ENCODE measurements at regions not wholly inside any gene's neighbourhood (a gene's known extent, or its start where the extent isn't known, plus 50 kb on each side); places are given as distances from the start of the nearest gene placed in this dataset.

DNA sequence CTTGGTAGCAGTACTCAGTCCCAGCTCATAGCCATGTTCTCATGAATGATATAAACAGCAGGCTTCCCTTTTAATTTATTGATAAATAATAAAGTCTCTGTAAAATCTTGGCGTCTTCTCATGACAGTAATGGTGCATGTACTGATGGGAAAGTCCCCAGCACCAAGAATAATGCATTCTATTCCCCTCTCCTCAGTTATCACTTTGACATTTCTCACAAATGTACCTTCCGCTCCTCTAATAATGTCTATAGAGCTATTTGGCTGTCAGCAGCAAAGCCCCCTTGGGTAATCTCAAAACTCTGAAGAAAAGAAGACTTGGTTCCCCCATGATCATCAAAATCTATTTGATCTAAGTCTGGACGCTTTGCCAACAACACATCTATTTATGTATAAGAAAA is 185.0 kb upstream of the SPTLC3 start:
- TF ChIP-seq, protein P1, sequence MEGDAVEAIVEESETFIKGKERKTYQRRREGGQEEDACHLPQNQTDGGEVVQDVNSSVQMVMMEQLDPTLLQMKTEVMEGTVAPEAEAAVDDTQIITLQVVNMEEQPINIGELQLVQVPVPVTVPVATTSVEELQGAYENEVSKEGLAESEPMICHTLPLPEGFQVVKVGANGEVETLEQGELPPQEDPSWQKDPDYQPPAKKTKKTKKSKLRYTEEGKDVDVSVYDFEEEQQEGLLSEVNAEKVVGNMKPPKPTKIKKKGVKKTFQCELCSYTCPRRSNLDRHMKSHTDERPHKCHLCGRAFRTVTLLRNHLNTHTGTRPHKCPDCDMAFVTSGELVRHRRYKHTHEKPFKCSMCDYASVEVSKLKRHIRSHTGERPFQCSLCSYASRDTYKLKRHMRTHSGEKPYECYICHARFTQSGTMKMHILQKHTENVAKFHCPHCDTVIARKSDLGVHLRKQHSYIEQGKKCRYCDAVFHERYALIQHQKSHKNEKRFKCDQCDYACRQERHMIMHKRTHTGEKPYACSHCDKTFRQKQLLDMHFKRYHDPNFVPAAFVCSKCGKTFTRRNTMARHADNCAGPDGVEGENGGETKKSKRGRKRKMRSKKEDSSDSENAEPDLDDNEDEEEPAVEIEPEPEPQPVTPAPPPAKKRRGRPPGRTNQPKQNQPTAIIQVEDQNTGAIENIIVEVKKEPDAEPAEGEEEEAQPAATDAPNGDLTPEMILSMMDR (IDR thresholded peaks at IDR 0.05), result no peak
- no peak for TF ChIP-seq POLR2A (IDR thresholded peaks at IDR 0.05)
- TF ChIP-seq EP300 (IDR thresholded peaks at IDR 0.05), result no peak

Data from tibial nerve (tissue), 4 donors.